Neural cell (in vitro differentiated cells): ENCODE measurements at regions not wholly inside any gene's neighbourhood (a gene's known extent, or its start where the extent isn't known, plus 50 kb on each side); places are given as distances from the start of the nearest gene placed in this dataset.

Source experiments
- H2AFZ ChIP-seq: fragments of 200-600, 300-800 bp; sonication (generic), shearing (Covaris generic); 2 replicates; pipeline ENCODE4 v1.6.0; 2014; ENCODE audit warnings: low read depth, mild to moderate bottlenecking, antibody characterized with exemption, low read length, moderate library complexity
- H3F3A ChIP-seq: fragments of 200-600 bp; shearing (Covaris generic); 2 replicates; pipeline ENCODE4 v1.6.1; 2016; ENCODE audit warnings: mild to moderate bottlenecking, moderate library complexity, mixed read lengths, antibody characterized with exemption, low read length; ENCODE audit not compliant: insufficient read depth, poor library complexity, severe bottlenecking
- H3K27ac ChIP-seq: fragments of 200-600, 300-800 bp; sonication (generic), shearing (Covaris generic); 2 replicates; pipeline ENCODE4 v1.5.1; 2014; ENCODE audit warnings: mild to moderate bottlenecking, low read length, moderate library complexity
- H3K27me3 ChIP-seq: fragments of 300-800, 200-600 bp; sonication (generic), shearing (Covaris generic); 2 replicates; pipeline ENCODE4 v1.6.0; 2014; ENCODE audit warnings: mild to moderate bottlenecking, low read depth, low read length, moderate library complexity; ENCODE audit not compliant: insufficient read depth
- H3K36me3 ChIP-seq: fragments of 300-800, 200-600 bp; sonication (generic), shearing (Covaris generic); 2 replicates; pipeline ENCODE4 v1.5.1; 2014; ENCODE audit warnings: mild to moderate bottlenecking, antibody characterized with exemption, low read length, moderate library complexity; ENCODE audit not compliant: insufficient read depth
- H3K4me2 ChIP-seq: fragments of 300-800, 200-600 bp; sonication (generic), shearing (Covaris generic); 2 replicates; pipeline ENCODE4 v1.6.0; 2014; ENCODE audit warnings: mild to moderate bottlenecking, low read length
- H3K4me3 ChIP-seq: fragments of 300-800, 200-600 bp; sonication (generic), shearing (Covaris generic); 2 replicates; pipeline ENCODE4 v1.5.1; 2014; ENCODE audit warnings: mild to moderate bottlenecking, low read length, moderate library complexity
- H3K79me2 ChIP-seq: fragments of 200-600 bp; shearing (Covaris generic); replicated peaks from 2 replicates; pipeline ENCODE4 v1.6.0; 2014; ENCODE audit warnings: mild to moderate bottlenecking, low read length, moderate library complexity; ENCODE audit not compliant: insufficient read depth
- H3K9ac ChIP-seq: fragments of 300-800, 200-600 bp; sonication (generic), shearing (Covaris generic); 2 replicates; pipeline ENCODE4 v1.6.1; 2016; ENCODE audit warnings: mild to moderate bottlenecking, low read length, mixed read lengths
- H3K9me2 ChIP-seq: fragments of 200-600 bp; shearing (Covaris generic); 2 replicates; pipeline ENCODE4 v1.6.1; 2016; ENCODE audit warnings: mild to moderate bottlenecking, low read length, mixed read lengths; ENCODE audit not compliant: insufficient read depth
- H3K9me3 ChIP-seq: fragments of 200-600, 300-800 bp; sonication (generic), shearing (Covaris generic); 2 replicates; pipeline ENCODE4 v1.6.1; 2016; ENCODE audit warnings: mild to moderate bottlenecking, mixed run types, low read length, moderate library complexity, mixed read lengths
- H4K20me1 ChIP-seq: fragments of 200-600 bp; shearing (Covaris generic); 2 replicates; pipeline ENCODE4 v1.6.1; 2016; ENCODE audit warnings: mild to moderate bottlenecking, mixed run types; ENCODE audit not compliant: insufficient read depth
- EP300 ChIP-seq: fragments of 450-650 bp; conservative IDR thresholded peaks from 2 replicates; pipeline ENCODE4 v1.6.1; 2014; ENCODE audit warnings: antibody characterized with exemption, mild to moderate bottlenecking, moderate library complexity; ENCODE audit not compliant: poor library complexity, severe bottlenecking
- EZH2 ChIP-seq: fragments of 200-600, 300-800 bp; shearing (Covaris generic), sonication (generic); IDR thresholded peaks from 2 replicates; pipeline ENCODE4 v1.6.1; 2014; ENCODE audit warnings: antibody characterized with exemption, low read length, borderline replicate concordance, mild to moderate bottlenecking; ENCODE audit not compliant: insufficient read depth, poor library complexity, severe bottlenecking
- MXI1 ChIP-seq: fragments of 450-650 bp; conservative IDR thresholded peaks from 2 replicates; pipeline ENCODE4 v1.6.1; 2014; ENCODE audit warnings: antibody characterized with exemption, mild to moderate bottlenecking; ENCODE audit not compliant: poor library complexity, severe bottlenecking
- POLR2AphosphoS5 ChIP-seq: IDR thresholded peaks from 2 replicates; pipeline ENCODE4 v1.6.1; 2012
- RAD21 ChIP-seq: fragments of 450-650 bp; conservative IDR thresholded peaks from 2 replicates; pipeline ENCODE4 v1.6.1; 2014; ENCODE audit warnings: antibody characterized with exemption, mild to moderate bottlenecking, moderate library complexity
- SMC3 ChIP-seq: fragments of 450-650 bp; conservative IDR thresholded peaks from 2 replicates; pipeline ENCODE4 v1.6.1; 2014; ENCODE audit warnings: antibody characterized with exemption, mild to moderate bottlenecking, moderate library complexity; ENCODE audit not compliant: poor library complexity
- TAF1 ChIP-seq: IDR thresholded peaks from 2 replicates; pipeline ENCODE4 v1.6.1; 2012; ENCODE audit warnings: low read depth
- TF ChIP-seq, protein P1 (sequence below): fragments of 450-650 bp; IDR thresholded peaks from 2 replicates; pipeline ENCODE4 v1.5.1; 2014; ENCODE audit warnings: antibody characterized with exemption, mild to moderate bottlenecking, moderate library complexity; ENCODE audit not compliant: poor library complexity, severe bottlenecking
- TF ChIP-seq, protein P2 (sequence below): IDR thresholded peaks from 2 replicates; pipeline ENCODE4 v1.6.1; 2012; ENCODE audit warnings: borderline replicate concordance

DNA sequence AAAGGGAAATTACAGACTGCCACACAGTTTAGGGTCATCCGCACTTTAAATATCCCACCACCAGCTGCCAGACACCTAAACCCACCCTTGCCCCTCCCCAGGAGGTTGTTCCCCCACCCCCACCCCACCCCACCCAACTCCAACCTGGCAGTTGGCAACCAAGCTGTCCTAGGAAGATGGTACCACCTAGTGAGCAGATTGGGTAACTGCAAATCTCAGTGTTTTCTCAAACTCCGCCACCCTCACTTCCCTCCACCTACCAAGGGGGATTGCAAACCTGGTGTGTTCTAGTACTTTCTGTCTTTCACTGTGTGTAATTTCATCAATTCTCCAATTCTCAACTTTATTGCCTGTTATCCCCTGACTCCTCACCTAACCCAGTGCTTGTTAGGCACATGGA, 323.8 kb upstream of the IRX2 start:
- Histone ChIP-seq H4K20me1 (no peaks in the 10 kb centered on the region), H3K9me2 (no peaks in the 10 kb centered on the region), H3K27ac (no peak overlapping the region), H3K9ac (no peak overlapping the region), H3K36me3 (no peaks in the 10 kb centered on the region), H3K9me3 (no peaks in the 10 kb centered on the region), H3K4me3 (no peak overlapping the region), H3F3A (no peaks in the 10 kb centered on the region), H3K79me2 (no peaks in the 10 kb centered on the region), H3K4me2 (no peak overlapping the region), H2AFZ (no peak overlapping the region), H3K27me3 (no peaks in the 10 kb centered on the region)
- TF ChIP-seq, protein P1, sequence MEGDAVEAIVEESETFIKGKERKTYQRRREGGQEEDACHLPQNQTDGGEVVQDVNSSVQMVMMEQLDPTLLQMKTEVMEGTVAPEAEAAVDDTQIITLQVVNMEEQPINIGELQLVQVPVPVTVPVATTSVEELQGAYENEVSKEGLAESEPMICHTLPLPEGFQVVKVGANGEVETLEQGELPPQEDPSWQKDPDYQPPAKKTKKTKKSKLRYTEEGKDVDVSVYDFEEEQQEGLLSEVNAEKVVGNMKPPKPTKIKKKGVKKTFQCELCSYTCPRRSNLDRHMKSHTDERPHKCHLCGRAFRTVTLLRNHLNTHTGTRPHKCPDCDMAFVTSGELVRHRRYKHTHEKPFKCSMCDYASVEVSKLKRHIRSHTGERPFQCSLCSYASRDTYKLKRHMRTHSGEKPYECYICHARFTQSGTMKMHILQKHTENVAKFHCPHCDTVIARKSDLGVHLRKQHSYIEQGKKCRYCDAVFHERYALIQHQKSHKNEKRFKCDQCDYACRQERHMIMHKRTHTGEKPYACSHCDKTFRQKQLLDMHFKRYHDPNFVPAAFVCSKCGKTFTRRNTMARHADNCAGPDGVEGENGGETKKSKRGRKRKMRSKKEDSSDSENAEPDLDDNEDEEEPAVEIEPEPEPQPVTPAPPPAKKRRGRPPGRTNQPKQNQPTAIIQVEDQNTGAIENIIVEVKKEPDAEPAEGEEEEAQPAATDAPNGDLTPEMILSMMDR = no peak
- TF ChIP-seq RAD21 (no peak), SMC3 (no peak), TAF1 (no peak), MXI1 (no peak), EP300 (no peak), POLR2AphosphoS5 (no peak), EZH2 (no peak)
- TF ChIP-seq, protein P2, sequence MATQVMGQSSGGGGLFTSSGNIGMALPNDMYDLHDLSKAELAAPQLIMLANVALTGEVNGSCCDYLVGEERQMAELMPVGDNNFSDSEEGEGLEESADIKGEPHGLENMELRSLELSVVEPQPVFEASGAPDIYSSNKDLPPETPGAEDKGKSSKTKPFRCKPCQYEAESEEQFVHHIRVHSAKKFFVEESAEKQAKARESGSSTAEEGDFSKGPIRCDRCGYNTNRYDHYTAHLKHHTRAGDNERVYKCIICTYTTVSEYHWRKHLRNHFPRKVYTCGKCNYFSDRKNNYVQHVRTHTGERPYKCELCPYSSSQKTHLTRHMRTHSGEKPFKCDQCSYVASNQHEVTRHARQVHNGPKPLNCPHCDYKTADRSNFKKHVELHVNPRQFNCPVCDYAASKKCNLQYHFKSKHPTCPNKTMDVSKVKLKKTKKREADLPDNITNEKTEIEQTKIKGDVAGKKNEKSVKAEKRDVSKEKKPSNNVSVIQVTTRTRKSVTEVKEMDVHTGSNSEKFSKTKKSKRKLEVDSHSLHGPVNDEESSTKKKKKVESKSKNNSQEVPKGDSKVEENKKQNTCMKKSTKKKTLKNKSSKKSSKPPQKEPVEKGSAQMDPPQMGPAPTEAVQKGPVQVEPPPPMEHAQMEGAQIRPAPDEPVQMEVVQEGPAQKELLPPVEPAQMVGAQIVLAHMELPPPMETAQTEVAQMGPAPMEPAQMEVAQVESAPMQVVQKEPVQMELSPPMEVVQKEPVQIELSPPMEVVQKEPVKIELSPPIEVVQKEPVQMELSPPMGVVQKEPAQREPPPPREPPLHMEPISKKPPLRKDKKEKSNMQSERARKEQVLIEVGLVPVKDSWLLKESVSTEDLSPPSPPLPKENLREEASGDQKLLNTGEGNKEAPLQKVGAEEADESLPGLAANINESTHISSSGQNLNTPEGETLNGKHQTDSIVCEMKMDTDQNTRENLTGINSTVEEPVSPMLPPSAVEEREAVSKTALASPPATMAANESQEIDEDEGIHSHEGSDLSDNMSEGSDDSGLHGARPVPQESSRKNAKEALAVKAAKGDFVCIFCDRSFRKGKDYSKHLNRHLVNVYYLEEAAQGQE = no peak

DNA sequence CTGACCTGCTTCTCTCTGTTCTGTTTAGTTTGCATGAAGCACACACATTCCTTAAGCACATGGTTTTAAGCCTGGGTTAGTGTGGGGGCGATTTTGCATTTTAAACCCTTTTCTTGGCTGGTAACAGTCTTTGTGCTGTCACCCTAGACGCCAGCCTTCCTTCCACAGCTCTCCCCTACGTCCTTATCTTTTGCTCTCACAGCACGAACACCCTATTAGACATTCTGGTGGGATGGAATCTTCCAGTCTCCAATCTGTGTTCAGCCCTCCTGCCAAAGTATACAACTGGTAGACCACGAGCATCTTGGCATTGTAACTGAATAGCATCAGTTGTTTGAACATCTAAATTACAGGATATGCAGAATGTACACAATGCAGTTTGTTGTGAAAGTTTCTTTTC, 316.9 kb upstream of the IRX2 start:
- no peak for TF ChIP-seq TAF1
- Histone ChIP-seq H3K27ac (no peak overlapping the region), H4K20me1 (no peaks in the 10 kb centered on the region), H3K9ac (no peak overlapping the region), H3K27me3 (no peaks in the 10 kb centered on the region), H3F3A (no peaks in the 10 kb centered on the region), H3K4me2 (no peak overlapping the region), H3K79me2 (no peaks in the 10 kb centered on the region), H3K9me3 (no peaks in the 10 kb centered on the region), H2AFZ (no peak overlapping the region), H3K4me3 (no peak overlapping the region), H3K9me2 (no peaks in the 10 kb centered on the region), H3K36me3 (no peaks in the 10 kb centered on the region)

DNA sequence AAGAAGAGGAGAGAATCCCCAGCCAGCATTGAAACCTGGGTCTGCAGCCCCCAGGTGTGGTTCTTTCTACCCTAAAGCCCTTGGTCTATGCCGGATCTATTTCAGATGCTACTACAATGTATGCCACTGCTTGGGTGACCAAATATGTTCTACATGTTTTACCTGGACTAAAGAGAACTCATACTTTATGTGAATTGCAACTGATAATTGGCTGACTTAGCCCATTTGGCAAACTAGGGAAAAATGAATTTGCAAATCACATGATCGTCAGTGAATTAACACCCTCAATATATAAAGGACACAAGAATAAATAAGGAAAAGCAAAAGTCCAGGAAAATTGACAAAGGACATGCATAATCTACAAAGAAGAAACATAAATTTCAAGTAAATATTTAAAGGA, 308.8 kb upstream of the IRX2 start:
- Histone ChIP-seq H2AFZ (no peak overlapping the region), H3K4me3 (no peak overlapping the region), H3K9me2 (no peaks in the 10 kb centered on the region), H3K27me3 (no peaks in the 10 kb centered on the region), H3K4me2 (no peak overlapping the region), H3K27ac (no peak overlapping the region), H3K9me3 (peaks cover 7% of the 10 kb centered on the region), H3K9ac (no peak overlapping the region), H3F3A (no peaks in the 10 kb centered on the region), H3K79me2 (no peaks in the 10 kb centered on the region), H3K36me3 (no peaks in the 10 kb centered on the region), H4K20me1 (no peaks in the 10 kb centered on the region)
- TF ChIP-seq, protein P2 = no peak
- TF ChIP-seq MXI1 (no peak), POLR2AphosphoS5 (no peak), TAF1 (no peak), EZH2 (no peak), SMC3 (no peak), EP300 (no peak), RAD21 (no peak)
- TF ChIP-seq, protein P1 = no peak
